ENCODE measurements at regions not wholly inside any gene's neighbourhood (a gene's known extent, or its start where the extent isn't known, plus 50 kb on each side); places are given as distances from the start of the nearest gene placed in this dataset.

DNA sequence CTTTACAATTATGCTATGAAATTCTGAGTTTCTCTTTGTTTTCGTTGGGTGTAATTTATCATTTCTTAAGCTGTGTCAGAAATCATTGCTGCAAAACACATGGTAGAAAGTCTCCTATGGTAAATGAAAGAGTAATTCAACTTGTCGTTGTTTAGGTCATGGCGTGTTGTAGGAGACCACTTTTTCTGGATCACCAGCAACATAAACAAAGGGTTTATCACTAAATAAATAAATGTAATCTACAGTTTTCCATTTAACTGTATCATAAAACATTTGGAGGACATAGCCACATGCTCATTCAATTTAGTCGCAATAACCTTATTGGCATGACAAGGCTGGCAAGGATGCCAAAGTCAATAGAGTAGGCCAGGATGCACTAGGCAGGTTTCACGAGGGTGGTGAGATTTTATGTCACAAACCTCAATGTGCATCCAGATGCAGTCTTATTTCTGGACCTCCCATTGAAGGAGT lies 154.4 kb upstream of the ERCC6L2 start (continued):
- TF ChIP-seq, protein P1, sequence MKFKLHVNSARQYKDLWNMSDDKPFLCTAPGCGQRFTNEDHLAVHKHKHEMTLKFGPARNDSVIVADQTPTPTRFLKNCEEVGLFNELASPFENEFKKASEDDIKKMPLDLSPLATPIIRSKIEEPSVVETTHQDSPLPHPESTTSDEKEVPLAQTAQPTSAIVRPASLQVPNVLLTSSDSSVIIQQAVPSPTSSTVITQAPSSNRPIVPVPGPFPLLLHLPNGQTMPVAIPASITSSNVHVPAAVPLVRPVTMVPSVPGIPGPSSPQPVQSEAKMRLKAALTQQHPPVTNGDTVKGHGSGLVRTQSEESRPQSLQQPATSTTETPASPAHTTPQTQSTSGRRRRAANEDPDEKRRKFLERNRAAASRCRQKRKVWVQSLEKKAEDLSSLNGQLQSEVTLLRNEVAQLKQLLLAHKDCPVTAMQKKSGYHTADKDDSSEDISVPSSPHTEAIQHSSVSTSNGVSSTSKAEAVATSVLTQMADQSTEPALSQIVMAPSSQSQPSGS (tag by site-specific recombination; IDR thresholded peaks at IDR 0.05; ENCODE audit: low read depth) = peak; percentile 78
- TF ChIP-seq, protein P2, sequence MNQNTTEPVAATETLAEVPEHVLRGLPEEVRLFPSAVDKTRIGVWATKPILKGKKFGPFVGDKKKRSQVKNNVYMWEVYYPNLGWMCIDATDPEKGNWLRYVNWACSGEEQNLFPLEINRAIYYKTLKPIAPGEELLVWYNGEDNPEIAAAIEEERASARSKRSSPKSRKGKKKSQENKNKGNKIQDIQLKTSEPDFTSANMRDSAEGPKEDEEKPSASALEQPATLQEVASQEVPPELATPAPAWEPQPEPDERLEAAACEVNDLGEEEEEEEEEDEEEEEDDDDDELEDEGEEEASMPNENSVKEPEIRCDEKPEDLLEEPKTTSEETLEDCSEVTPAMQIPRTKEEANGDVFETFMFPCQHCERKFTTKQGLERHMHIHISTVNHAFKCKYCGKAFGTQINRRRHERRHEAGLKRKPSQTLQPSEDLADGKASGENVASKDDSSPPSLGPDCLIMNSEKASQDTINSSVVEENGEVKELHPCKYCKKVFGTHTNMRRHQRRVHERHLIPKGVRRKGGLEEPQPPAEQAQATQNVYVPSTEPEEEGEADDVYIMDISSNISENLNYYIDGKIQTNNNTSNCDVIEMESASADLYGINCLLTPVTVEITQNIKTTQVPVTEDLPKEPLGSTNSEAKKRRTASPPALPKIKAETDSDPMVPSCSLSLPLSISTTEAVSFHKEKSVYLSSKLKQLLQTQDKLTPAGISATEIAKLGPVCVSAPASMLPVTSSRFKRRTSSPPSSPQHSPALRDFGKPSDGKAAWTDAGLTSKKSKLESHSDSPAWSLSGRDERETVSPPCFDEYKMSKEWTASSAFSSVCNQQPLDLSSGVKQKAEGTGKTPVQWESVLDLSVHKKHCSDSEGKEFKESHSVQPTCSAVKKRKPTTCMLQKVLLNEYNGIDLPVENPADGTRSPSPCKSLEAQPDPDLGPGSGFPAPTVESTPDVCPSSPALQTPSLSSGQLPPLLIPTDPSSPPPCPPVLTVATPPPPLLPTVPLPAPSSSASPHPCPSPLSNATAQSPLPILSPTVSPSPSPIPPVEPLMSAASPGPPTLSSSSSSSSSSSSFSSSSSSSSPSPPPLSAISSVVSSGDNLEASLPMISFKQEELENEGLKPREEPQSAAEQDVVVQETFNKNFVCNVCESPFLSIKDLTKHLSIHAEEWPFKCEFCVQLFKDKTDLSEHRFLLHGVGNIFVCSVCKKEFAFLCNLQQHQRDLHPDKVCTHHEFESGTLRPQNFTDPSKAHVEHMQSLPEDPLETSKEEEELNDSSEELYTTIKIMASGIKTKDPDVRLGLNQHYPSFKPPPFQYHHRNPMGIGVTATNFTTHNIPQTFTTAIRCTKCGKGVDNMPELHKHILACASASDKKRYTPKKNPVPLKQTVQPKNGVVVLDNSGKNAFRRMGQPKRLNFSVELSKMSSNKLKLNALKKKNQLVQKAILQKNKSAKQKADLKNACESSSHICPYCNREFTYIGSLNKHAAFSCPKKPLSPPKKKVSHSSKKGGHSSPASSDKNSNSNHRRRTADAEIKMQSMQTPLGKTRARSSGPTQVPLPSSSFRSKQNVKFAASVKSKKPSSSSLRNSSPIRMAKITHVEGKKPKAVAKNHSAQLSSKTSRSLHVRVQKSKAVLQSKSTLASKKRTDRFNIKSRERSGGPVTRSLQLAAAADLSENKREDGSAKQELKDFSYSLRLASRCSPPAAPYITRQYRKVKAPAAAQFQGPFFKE (tag by site-specific recombination; IDR thresholded peaks at IDR 0.05; ENCODE audit: borderline replicate concordance) = no peak
- TF ChIP-seq ZNF37A (tag by site-specific recombination; IDR thresholded peaks at IDR 0.05) (no peak), ZNF311 (tag by site-specific recombination; IDR thresholded peaks at IDR 0.05; ENCODE audit: borderline replicate concordance) (no peak), ZNF394 (tag by site-specific recombination; IDR thresholded peaks at IDR 0.05; ENCODE audit: borderline replicate concordance) (no peak), ZFP41 (tag by site-specific recombination; IDR thresholded peaks at IDR 0.05; ENCODE audit: borderline replicate concordance) (no peak), ZNF223 (tag by site-specific recombination; IDR thresholded peaks at IDR 0.05) (no peak), PRDM1 (tag by site-specific recombination; IDR thresholded peaks at IDR 0.05) (no peak), ZNF707 (tag by site-specific recombination; IDR thresholded peaks at IDR 0.05) (no peak), WT1 (tag by site-specific recombination; IDR thresholded peaks at IDR 0.05) (peak; percentile 96), ZNF155 (tag by site-specific recombination; IDR thresholded peaks at IDR 0.05) (no peak), ZXDB (tag by site-specific recombination; IDR thresholded peaks at IDR 0.05) (peak; percentile 97), ZNF157 (tag by site-specific recombination; IDR thresholded peaks at IDR 0.05) (no peak), ZNF48 (tag by site-specific recombination; IDR thresholded peaks at IDR 0.05) (no peak), ZNF747 (tag by site-specific recombination; IDR thresholded peaks at IDR 0.05) (no peak), ZSCAN30 (tag by site-specific recombination; IDR thresholded peaks at IDR 0.05) (peak; percentile 99), GLI2 (tag by site-specific recombination; IDR thresholded peaks at IDR 0.05; ENCODE audit: borderline replicate concordance, low read depth) (peak; percentile 97), MZF1 (tag by site-specific recombination; IDR thresholded peaks at IDR 0.05; ENCODE audit: borderline replicate concordance) (peak; percentile 80; the same call in 1 of the 2 replicates), ZNF660 (tag by site-specific recombination; IDR thresholded peaks at IDR 0.05) (no peak), ZNF654 (tag by site-specific recombination; IDR thresholded peaks at IDR 0.05; ENCODE audit: low read depth) (peak; percentile 27; the same call in 1 of the 2 replicates), ZNF184 (tag by site-specific recombination; IDR thresholded peaks at IDR 0.05) (peak; percentile 62; the same call in 1 of the 2 replicates), ZNF785 (tag by site-specific recombination; IDR thresholded peaks at IDR 0.05) (no peak), ZNF214 (tag by site-specific recombination; IDR thresholded peaks at IDR 0.05; ENCODE audit: borderline replicate concordance) (peak; percentile 26; the same call in 1 of the 2 replicates)
- TF ChIP-seq, protein P3, sequence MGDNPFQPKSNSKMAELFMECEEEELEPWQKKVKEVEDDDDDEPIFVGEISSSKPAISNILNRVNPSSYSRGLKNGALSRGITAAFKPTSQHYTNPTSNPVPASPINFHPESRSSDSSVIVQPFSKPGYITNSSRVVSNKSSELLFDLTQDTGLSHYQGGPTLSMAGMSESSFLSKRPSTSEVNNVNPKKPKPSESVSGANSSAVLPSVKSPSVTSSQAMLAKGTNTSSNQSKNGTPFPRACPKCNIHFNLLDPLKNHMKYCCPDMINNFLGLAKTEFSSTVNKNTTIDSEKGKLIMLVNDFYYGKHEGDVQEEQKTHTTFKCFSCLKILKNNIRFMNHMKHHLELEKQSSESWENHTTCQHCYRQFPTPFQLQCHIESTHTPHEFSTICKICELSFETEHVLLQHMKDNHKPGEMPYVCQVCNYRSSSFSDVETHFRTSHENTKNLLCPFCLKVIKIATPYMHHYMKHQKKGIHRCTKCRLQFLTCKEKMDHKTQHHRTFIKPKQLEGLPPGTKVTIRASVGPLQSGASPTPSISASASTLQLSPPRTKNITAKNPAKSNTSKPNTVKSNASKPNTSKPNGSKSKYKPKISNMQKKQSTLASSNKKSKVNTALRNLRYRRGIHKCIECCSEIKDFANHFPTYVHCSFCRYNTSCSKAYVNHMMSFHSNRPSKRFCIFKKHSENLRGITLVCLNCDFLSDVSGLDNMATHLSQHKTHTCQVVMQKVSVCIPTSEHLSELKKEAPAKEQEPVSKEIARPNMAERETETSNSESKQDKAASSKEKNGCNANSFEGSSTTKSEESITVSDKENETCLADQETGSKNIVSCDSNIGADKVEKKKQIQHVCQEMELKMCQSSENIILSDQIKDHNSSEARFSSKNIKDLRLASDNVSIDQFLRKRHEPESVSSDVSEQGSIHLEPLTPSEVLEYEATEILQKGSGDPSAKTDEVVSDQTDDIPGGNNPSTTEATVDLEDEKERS (tag by site-specific recombination; IDR thresholded peaks at IDR 0.05) = no peak
- TF ChIP-seq, protein P4, sequence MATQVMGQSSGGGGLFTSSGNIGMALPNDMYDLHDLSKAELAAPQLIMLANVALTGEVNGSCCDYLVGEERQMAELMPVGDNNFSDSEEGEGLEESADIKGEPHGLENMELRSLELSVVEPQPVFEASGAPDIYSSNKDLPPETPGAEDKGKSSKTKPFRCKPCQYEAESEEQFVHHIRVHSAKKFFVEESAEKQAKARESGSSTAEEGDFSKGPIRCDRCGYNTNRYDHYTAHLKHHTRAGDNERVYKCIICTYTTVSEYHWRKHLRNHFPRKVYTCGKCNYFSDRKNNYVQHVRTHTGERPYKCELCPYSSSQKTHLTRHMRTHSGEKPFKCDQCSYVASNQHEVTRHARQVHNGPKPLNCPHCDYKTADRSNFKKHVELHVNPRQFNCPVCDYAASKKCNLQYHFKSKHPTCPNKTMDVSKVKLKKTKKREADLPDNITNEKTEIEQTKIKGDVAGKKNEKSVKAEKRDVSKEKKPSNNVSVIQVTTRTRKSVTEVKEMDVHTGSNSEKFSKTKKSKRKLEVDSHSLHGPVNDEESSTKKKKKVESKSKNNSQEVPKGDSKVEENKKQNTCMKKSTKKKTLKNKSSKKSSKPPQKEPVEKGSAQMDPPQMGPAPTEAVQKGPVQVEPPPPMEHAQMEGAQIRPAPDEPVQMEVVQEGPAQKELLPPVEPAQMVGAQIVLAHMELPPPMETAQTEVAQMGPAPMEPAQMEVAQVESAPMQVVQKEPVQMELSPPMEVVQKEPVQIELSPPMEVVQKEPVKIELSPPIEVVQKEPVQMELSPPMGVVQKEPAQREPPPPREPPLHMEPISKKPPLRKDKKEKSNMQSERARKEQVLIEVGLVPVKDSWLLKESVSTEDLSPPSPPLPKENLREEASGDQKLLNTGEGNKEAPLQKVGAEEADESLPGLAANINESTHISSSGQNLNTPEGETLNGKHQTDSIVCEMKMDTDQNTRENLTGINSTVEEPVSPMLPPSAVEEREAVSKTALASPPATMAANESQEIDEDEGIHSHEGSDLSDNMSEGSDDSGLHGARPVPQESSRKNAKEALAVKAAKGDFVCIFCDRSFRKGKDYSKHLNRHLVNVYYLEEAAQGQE (tag by site-specific recombination; IDR thresholded peaks at IDR 0.05) = no peak
